Colonic mucosa (tissue), 4 donors: ENCODE measurements at regions not wholly inside any gene's neighbourhood (a gene's known extent, or its start where the extent isn't known, plus 50 kb on each side); places are given as distances from the start of the nearest gene placed in this dataset.

Experiments
- DNase-seq: peaks from one replicate; pipeline ENCODE4 v3.0.0-alpha.2; 2020
- H3K27ac ChIP-seq: fragments of 200-600 bp; one replicate; pipeline ENCODE4 v1.8.0; 2021
- H3K27me3 ChIP-seq: fragments of 200-600 bp; one replicate; pipeline ENCODE4 v1.8.0; 2021
- H3K36me3 ChIP-seq: fragments of 200-600 bp; one replicate; pipeline ENCODE4 v1.8.0; 2021
- H3K4me1 ChIP-seq: fragments of 200-600 bp; one replicate; pipeline ENCODE4 v1.8.0; 2021; ENCODE audit warnings: mild to moderate bottlenecking
- H3K4me3 ChIP-seq: fragments of 200-600 bp; one replicate; pipeline ENCODE4 v1.8.0; 2021
- H3K9ac ChIP-seq, 2 donors: one replicate each; pipeline ENCODE4 v1.7.0; 2013; ENCODE audit warnings: control low read depth in 2 of 2, low read depth in 2 of 2, low read length in 2 of 2
- H3K9me3 ChIP-seq: fragments of 200-600 bp; one replicate; pipeline ENCODE4 v1.8.0; 2021
- intact Hi-C: fragments of 100-400 bp; cut with DNase I; formaldehyde crosslinking; loops from one replicate; pipeline ENCODE4 v1.14.1; 2022
- TF ChIP-seq, protein P1 (sequence below): fragments of 200-600 bp; IDR thresholded peaks from one replicate; pipeline ENCODE4 v1.8.0; 2022; ENCODE audit warnings: antibody characterized with exemption, mild to moderate bottlenecking
- donor health status: healthy.
- donor health status: DM: no; HTN: no; CAD: no.
- donor health status: DM: no; HTN: no; CAD: no.

DNA sequence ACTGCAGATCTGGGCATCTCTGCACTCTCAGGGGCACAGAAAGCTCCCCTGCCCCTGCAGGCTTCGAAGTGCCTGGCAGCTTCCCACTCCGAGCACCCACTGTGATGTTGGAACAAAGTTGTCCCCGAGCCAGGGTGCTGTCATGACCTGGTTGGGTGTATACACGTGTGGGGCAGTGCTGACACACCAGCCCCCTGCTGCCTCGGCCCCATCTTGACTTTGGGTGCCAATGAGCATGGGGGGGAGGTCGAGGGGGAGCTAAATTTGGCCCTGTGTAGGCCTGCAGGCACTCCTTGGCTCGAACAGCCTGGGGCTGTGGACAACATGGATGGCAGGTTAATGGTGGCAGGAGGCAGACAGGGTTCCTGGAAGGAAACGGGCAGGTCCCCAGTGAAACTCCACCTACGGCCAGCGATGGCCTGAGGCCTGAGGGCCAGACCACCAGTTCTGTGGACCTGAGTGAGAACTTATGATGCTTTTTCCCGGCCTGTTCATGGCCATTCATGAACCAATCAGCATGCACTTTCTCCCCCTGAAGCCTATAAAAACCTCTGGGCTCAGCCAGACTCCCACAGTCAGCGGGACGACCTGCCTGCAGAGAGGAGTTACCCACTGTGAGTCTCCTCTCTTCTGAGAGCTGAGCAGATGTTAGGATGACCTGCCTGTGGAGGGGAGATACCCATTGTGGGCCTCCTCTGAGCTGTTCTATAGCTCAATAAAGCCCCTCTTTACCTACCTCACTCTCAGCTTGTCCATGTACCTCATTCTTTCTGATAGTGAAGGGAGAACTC, 1029.1 kb upstream of the GBE1 start:
- no peak for DNase-seq
- Histone ChIP-seq H3K27ac (no peak overlapping the region), H3K4me1 (no peaks in the 10 kb centered on the region), H3K4me3 (no peak overlapping the region), H3K36me3 (no peaks in the 10 kb centered on the region), H3K9ac (no peak overlapping the region), H3K27me3 (no peaks in the 10 kb centered on the region), H3K9me3 (no peaks in the 10 kb centered on the region)
- TF ChIP-seq, protein P1, sequence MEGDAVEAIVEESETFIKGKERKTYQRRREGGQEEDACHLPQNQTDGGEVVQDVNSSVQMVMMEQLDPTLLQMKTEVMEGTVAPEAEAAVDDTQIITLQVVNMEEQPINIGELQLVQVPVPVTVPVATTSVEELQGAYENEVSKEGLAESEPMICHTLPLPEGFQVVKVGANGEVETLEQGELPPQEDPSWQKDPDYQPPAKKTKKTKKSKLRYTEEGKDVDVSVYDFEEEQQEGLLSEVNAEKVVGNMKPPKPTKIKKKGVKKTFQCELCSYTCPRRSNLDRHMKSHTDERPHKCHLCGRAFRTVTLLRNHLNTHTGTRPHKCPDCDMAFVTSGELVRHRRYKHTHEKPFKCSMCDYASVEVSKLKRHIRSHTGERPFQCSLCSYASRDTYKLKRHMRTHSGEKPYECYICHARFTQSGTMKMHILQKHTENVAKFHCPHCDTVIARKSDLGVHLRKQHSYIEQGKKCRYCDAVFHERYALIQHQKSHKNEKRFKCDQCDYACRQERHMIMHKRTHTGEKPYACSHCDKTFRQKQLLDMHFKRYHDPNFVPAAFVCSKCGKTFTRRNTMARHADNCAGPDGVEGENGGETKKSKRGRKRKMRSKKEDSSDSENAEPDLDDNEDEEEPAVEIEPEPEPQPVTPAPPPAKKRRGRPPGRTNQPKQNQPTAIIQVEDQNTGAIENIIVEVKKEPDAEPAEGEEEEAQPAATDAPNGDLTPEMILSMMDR: no peak
- intact Hi-C loops: no loop called here

DNA sequence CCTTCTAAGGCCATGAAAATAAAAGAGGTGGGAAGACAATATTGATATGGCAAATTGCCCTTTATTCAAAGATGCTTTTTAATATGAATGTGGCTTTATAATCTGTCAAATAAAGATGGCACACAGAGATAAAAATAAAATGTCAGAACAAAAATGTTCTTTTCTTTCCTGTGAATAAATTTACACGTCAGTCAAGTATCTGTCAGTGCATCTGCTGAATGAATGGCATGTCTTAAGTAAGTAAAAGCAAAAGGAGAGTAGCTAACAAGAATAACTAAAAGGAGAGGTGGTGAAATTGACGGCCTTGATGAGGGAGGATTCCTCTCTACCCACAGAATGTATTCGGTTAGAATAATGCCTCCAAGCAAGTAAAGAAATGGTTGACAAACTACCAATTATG, 1021.7 kb upstream of the GBE1 start:
- TF ChIP-seq, protein P1: no peak
- Histone ChIP-seq H3K9me3 (no peaks in the 10 kb centered on the region), H3K9ac (no peak overlapping the region), H3K36me3 (no peaks in the 10 kb centered on the region), H3K27ac (no peak overlapping the region), H3K4me1 (no peaks in the 10 kb centered on the region), H3K4me3 (no peak overlapping the region), H3K27me3 (no peaks in the 10 kb centered on the region)
- intact Hi-C loops: no loop called here
- no peak for DNase-seq

DNA sequence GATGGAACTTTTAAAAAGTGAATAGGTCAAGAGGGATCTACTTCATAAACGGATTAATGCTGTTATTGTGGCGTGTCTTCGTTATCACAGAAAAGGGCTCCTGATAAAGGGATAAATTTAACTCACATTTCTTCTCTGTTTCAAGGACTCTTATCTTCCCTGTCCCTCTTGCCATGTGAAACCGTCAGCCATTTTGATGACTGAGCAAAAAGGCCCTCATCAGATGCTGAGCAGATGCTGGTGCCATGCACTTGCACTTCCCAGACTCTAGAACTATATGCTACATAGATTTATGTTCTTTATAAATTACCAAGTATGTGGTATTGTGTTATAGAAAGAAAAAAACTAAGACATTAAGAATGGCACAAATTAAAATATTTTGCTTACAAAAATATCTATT, 1011.8 kb upstream of the GBE1 start:
- TF ChIP-seq, protein P1: no peak
- no peak for DNase-seq
- no peak overlapping the region for H3K27ac ChIP-seq
- no peak overlapping the region for H3K4me3 ChIP-seq
- H3K9me3 ChIP-seq: no peaks in the 10 kb centered on the region
- no peaks in the 10 kb centered on the region for H3K4me1 ChIP-seq
- no peaks in the 10 kb centered on the region for H3K27me3 ChIP-seq
- intact Hi-C loops: no loop called here
- no peaks in the 10 kb centered on the region for H3K36me3 ChIP-seq
- H3K9ac ChIP-seq: no peak overlapping the region

DNA sequence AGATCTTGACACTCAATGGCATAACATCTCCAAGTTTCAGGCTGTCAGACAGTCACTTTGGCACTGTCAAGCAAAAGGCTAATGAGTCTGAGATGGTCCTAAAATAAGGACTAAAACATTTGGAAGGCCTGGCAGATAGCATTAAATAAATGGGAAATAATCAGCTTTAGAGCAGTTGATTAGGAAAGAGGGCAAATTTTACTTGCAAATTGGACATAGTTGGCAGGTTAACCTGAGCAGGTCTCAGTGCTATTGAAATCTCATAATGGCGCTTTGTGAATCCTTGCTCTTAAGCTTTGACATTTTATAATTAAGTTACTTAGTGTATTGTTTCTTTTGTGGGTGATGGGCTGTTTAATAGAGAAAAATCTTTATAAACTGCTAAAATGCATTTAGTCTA, 1003.1 kb upstream of the GBE1 start:
- no peaks in the 10 kb centered on the region for H3K36me3 ChIP-seq
- DNase-seq: no peak
- H3K27me3 ChIP-seq: no peaks in the 10 kb centered on the region
- TF ChIP-seq, protein P1: no peak
- no peaks in the 10 kb centered on the region for H3K4me1 ChIP-seq
- H3K27ac ChIP-seq: no peak overlapping the region
- no peak overlapping the region for H3K4me3 ChIP-seq
- intact Hi-C loops: no loop called here
- H3K9me3 ChIP-seq: no peaks in the 10 kb centered on the region
- H3K9ac ChIP-seq: no peak overlapping the region

DNA sequence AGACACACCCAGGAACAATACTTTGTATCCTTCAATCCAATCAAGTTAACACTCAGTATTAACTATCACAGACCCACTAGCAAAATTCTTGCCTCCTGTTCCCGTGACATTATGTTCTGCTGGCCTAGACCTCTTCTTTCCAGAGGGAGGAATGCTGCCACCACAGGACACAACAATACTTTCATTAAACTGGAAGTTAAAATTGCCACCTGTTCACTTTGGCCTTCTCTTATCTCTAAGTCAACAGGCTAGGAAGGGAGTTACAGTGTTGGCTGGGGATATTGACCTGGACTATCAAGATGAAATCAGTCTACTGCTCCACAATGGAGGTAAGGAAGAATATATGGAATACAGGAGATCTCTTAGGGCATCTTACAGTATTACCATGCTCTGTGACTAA, 1000.4 kb upstream of the GBE1 start:
- intact Hi-C loops: no loop called here
- Histone ChIP-seq H3K9me3 (no peaks in the 10 kb centered on the region), H3K9ac (no peak overlapping the region), H3K4me1 (no peaks in the 10 kb centered on the region), H3K4me3 (no peak overlapping the region), H3K27me3 (no peaks in the 10 kb centered on the region), H3K27ac (no peak overlapping the region), H3K36me3 (no peaks in the 10 kb centered on the region)
- TF ChIP-seq, protein P1: no peak
- no peak for DNase-seq
